HCT116 (cell line): ENCODE measurements at regions not wholly inside any gene's neighbourhood (a gene's known extent, or its start where the extent isn't known, plus 50 kb on each side); places are given as distances from the start of the nearest gene placed in this dataset.

ENCODE experiments used
- ATAC-seq: fragments of 200-7000 bp; cut with Tn5 transposase; 2 replicates; pipeline ENCODE4 v1.9.1; 2020; ENCODE audit warnings: mild to moderate bottlenecking, moderate library complexity
- BruUV-seq: library from RNA; stranded (reverse); fragments of 400-500 nt; replicated peaks from 2 replicates; lab custom pipeline; 2021; lab: Mats Ljungman, UMichigan
- CTCF ChIA-PET: fragments of 300-600 bp; sonication (Branson Sonifier 250); formaldehyde crosslinking; loops from one replicate; lab custom pipeline; 2021; ENCODE audit warnings: antibody characterized with exemption; lab: Charles Lee
- POLR2A ChIA-PET: fragments of 300-600, 350-600 bp; sonication (Branson Sonifier 250); formaldehyde crosslinking; loops from one replicate; lab custom pipeline; 2021; ENCODE audit warnings: antibody characterized with exemption; lab: Charles Lee
- RAD21 ChIA-PET, 2 experiments: fragments of 300-600 bp; sonication (Branson Sonifier 250); formaldehyde crosslinking; loops; one replicate each; lab custom pipeline; 2023; ENCODE audit warnings: low total read pairs in 2 of 2; ENCODE audit not compliant: uncharacterized antibody in 2 of 2, unreplicated experiment in 2 of 2, low non-redundant PET in 1 of 2; lab: Charles Lee
- DNase-seq: peaks from one replicate; pipeline ENCODE4 v3.0.0-alpha.2; 2010; ENCODE audit warnings: low read depth, low spot score
- H2AFZ ChIP-seq: fragments of 200-600 bp; shearing (Covaris generic), sonication (generic); 2 replicates; pipeline ENCODE4 v1.6.1; 2017; ENCODE audit warnings: low read depth, mixed run types, mixed read lengths, antibody characterized with exemption, low read length; ENCODE audit not compliant: poor library complexity, severe bottlenecking
- H3K27ac ChIP-seq: 2 replicates; pipeline ENCODE4 v1.5.1; 2012; ENCODE audit warnings: low read depth, low read length
- H3K27me3 ChIP-seq: fragments of 200-600 bp; sonication (generic); 2 replicates; pipeline ENCODE4 v1.6.1; 2016; ENCODE audit warnings: mixed run types, low read length, mixed read lengths; ENCODE audit not compliant: insufficient read depth
- H3K36me3 ChIP-seq, 2 experiments: fragments of 200-500 bp in 1 of 2; fragments of 200-600 bp in 1 of 2; sonication (Bioruptor generic) in 1 of 2; sonication (generic) in 1 of 2; 2 replicates each; pipeline versions ENCODE4 v1.5.1 to v1.6.1; 2014 to 2016; ENCODE audit warnings: low read length in 2 of 2, inconsistent platforms in 1 of 2, mixed read lengths in 1 of 2, mixed run types in 1 of 2; ENCODE audit not compliant: insufficient read depth in 2 of 2, control insufficient read depth in 1 of 2
- H3K4me1 ChIP-seq, 2 experiments: fragments of 200-600 bp in 1 of 2; sonication (generic) in 1 of 2; 2 replicates each; pipeline versions ENCODE4 v1.5.1 to v1.6.1; 2012 to 2017; ENCODE audit warnings: low read length in 2 of 2, inconsistent platforms in 1 of 2, mild to moderate bottlenecking in 1 of 2, mixed read lengths in 1 of 2, mixed run types in 1 of 2, moderate library complexity in 1 of 2; ENCODE audit not compliant: insufficient read depth in 2 of 2, control insufficient read depth in 1 of 2
- H3K4me2 ChIP-seq: fragments of 200-600 bp; sonication (generic); 2 replicates; pipeline ENCODE4 v1.6.1; 2017; ENCODE audit warnings: mixed run types, low read length, mixed read lengths
- H3K4me3 ChIP-seq, 2 experiments: fragments of 200-600 bp in 1 of 2; sonication (generic) in 1 of 2; replicated peaks in 1 of 2; 2 replicates each; pipeline ENCODE4 v1.5.1; 2011 to 2016; ENCODE audit warnings: low read length in 2 of 2, control low read depth in 1 of 2, low read depth in 1 of 2, mild to moderate bottlenecking in 1 of 2, mixed read lengths in 1 of 2, mixed run types in 1 of 2
- H3K79me2 ChIP-seq: fragments of 200-600 bp; sonication (generic); 2 replicates; pipeline ENCODE4 v1.6.1; 2017; ENCODE audit warnings: mild to moderate bottlenecking, mixed run types, low read length, moderate library complexity, mixed read lengths; ENCODE audit not compliant: insufficient read depth
- H3K9ac ChIP-seq: fragments of 200-600 bp; sonication (generic); 2 replicates; pipeline ENCODE4 v1.6.1; 2016; ENCODE audit warnings: low read length, mixed read lengths
- H3K9me2 ChIP-seq: fragments of 200-600 bp; sonication (generic), shearing (Covaris generic); 2 replicates; pipeline ENCODE4 v1.6.1; 2017; ENCODE audit warnings: mixed run types, mild to moderate bottlenecking, moderate library complexity; ENCODE audit not compliant: insufficient read depth
- H3K9me3 ChIP-seq, 2 experiments: fragments of 200-500 bp in 1 of 2; fragments of 200-600 bp in 1 of 2; sonication (Bioruptor generic) in 1 of 2; sonication (generic) in 1 of 2; 2 replicates each; pipeline ENCODE4 v1.6.1; 2014 to 2017; ENCODE audit warnings: low read length in 2 of 2, mixed read lengths in 2 of 2, inconsistent platforms in 1 of 2, low read depth in 1 of 2, mild to moderate bottlenecking in 1 of 2, mixed run types in 1 of 2, moderate library complexity in 1 of 2; ENCODE audit not compliant: control insufficient read depth in 1 of 2, insufficient read depth in 1 of 2
- H4K20me1 ChIP-seq: fragments of 200-600 bp; sonication (generic), shearing (Covaris generic); 2 replicates; pipeline ENCODE4 v1.6.1; 2017; ENCODE audit warnings: mixed run types, mild to moderate bottlenecking, moderate library complexity; ENCODE audit not compliant: insufficient read depth
- CBX3 ChIP-seq: IDR thresholded peaks from 2 replicates; pipeline ENCODE4 v1.6.1; 2012; ENCODE audit warnings: low read depth
- CEBPB ChIP-seq: IDR thresholded peaks from 2 replicates; pipeline ENCODE4 v1.6.1; 2012; ENCODE audit warnings: low read depth
- CTCF ChIP-seq, 3 experiments: fragments of 200-600 bp in 1 of 3; sonication (generic) in 1 of 3; IDR thresholded peaks in 2 of 3; conservative IDR thresholded peaks in 1 of 3; 2 replicates each; pipeline ENCODE4 v1.5.1; 2012 to 2017; ENCODE audit warnings: low read depth in 2 of 3, low read length in 2 of 3, antibody characterized with exemption in 1 of 3, borderline replicate concordance in 1 of 3, control low read depth in 1 of 3, mild to moderate bottlenecking in 1 of 3, mixed read lengths in 1 of 3, mixed run types in 1 of 3, moderate library complexity in 1 of 3; ENCODE audit not compliant: insufficient read depth in 1 of 3
- EGR1 ChIP-seq: IDR thresholded peaks from 2 replicates; pipeline ENCODE4 v1.6.1; 2012; ENCODE audit warnings: low read depth
- ELF1 ChIP-seq: IDR thresholded peaks from 2 replicates; pipeline ENCODE4 v1.6.1; 2012; ENCODE audit warnings: low read depth, borderline replicate concordance
- EZH2phosphoT487 ChIP-seq: fragments of 200-600 bp; IDR thresholded peaks from 2 replicates; pipeline ENCODE4 v1.6.1; 2018; ENCODE audit warnings: antibody characterized with exemption, borderline replicate concordance
- FOSL1 ChIP-seq: IDR thresholded peaks from 2 replicates; pipeline ENCODE4 v1.6.1; 2012; ENCODE audit warnings: low read depth
- JUND ChIP-seq: IDR thresholded peaks from 2 replicates; pipeline ENCODE4 v1.6.1; 2012
- POLR2A ChIP-seq: IDR thresholded peaks from 2 replicates; pipeline ENCODE4 v1.7.0; 2011; ENCODE audit warnings: borderline replicate concordance; ENCODE audit not compliant: insufficient read depth, insufficient read length; ENCODE audit errors: extremely low read depth
- POLR2AphosphoS5 ChIP-seq: IDR thresholded peaks from 2 replicates; pipeline ENCODE4 v1.6.1; 2011; ENCODE audit warnings: mild to moderate bottlenecking, low read depth, low read length, moderate library complexity
- RAD21 ChIP-seq: IDR thresholded peaks from 2 replicates; pipeline ENCODE4 v1.6.1; 2012; ENCODE audit warnings: low read depth, mild to moderate bottlenecking
- REST ChIP-seq: IDR thresholded peaks from 2 replicates; pipeline ENCODE4 v1.6.1; 2012; ENCODE audit warnings: low read depth
- SP1 ChIP-seq: IDR thresholded peaks from 2 replicates; pipeline ENCODE4 v1.6.1; 2012; ENCODE audit warnings: low read depth
- TCF7L2 ChIP-seq: IDR thresholded peaks from 2 replicates; pipeline ENCODE4 v1.7.0; 2011; ENCODE audit warnings: borderline replicate concordance, inconsistent platforms; ENCODE audit not compliant: insufficient read depth, insufficient read length; ENCODE audit errors: extremely low read depth
- YY1 ChIP-seq: IDR thresholded peaks from 2 replicates; pipeline ENCODE4 v1.6.1; 2011; ENCODE audit warnings: low read length, low read depth, moderate library complexity, mild to moderate bottlenecking; ENCODE audit not compliant: insufficient replicate concordance; ENCODE audit errors: extremely low read depth
- ZBTB33 ChIP-seq: IDR thresholded peaks from 2 replicates; pipeline ENCODE4 v1.6.1; 2011; ENCODE audit warnings: mild to moderate bottlenecking, low read length, moderate library complexity; ENCODE audit not compliant: insufficient replicate concordance; ENCODE audit errors: extremely low read depth
- ZFX ChIP-seq: fragments of 450-650 bp; IDR thresholded peaks from 2 replicates; pipeline ENCODE4 v1.6.1; 2017
- ZNF274 ChIP-seq: fragments of 200-500 bp; sonication (Bioruptor generic); IDR thresholded peaks from 2 replicates; pipeline ENCODE4 v1.6.1; 2014; ENCODE audit warnings: mild to moderate bottlenecking, low read depth, low read length, inconsistent platforms
- intact Hi-C: fragments of 100-400 bp; cut with micrococcal nuclease; formaldehyde crosslinking; loops from 2 replicates; pipeline ENCODE4 v1.10.0; 2022

GRCh38 chr2:18167871-18168270 lies 289.4 kb downstream of the KCNS3 start:
- Histone ChIP-seq H3K36me3 (no peaks in the 10 kb centered on the region), H3K4me1 (no peaks in the 10 kb centered on the region), H3K27ac (no peak overlapping the region)
- intact Hi-C loops = no loop called here
- no peak for TF ChIP-seq CEBPB
- TF ChIP-seq ZFX = no peak
- TF ChIP-seq TCF7L2 = no peak
- no peak for TF ChIP-seq RAD21
- TF ChIP-seq REST = no peak
- TF ChIP-seq SP1 = no peak
- TF ChIP-seq FOSL1 = no peak
- TF ChIP-seq POLR2AphosphoS5 = no peak
- no peak for TF ChIP-seq EGR1
- TF ChIP-seq JUND = no peak
- TF ChIP-seq CTCF (IDR thresholded peaks at IDR 0.05 in 2 of 3, conservative IDR thresholded peaks at IDR 0.05 in 1 of 3; ENCODE audit: borderline replicate concordance in 1 of 3, insufficient read depth in 1 of 3, low read depth in 2 of 3, low read length in 2 of 3) = no peak
- no peak for TF ChIP-seq CBX3
- TF ChIP-seq ZBTB33 = no peak
- TF ChIP-seq POLR2A = no peak
- no peak for TF ChIP-seq EZH2phosphoT487
- TF ChIP-seq ZNF274 = no peak
- no peak for TF ChIP-seq ELF1
- TF ChIP-seq YY1 = no peak
- TF ChIP-seq, all 23 proteins: peak for 0
- Histone ChIP-seq H3K9me3 (no peaks in the 10 kb centered on the region), H3K9me2 (no peaks in the 10 kb centered on the region), H2AFZ (no peak overlapping the region), H3K27me3 (no peaks in the 10 kb centered on the region), H3K4me3 (no peak overlapping the region), H3K79me2 (no peaks in the 10 kb centered on the region), H3K4me2 (no peak overlapping the region), H4K20me1 (no peaks in the 10 kb centered on the region), H3K9ac (no peak overlapping the region)
- ChIA-PET RAD21 (no interaction called here), CTCF (no interaction called here), POLR2A (no interaction called here)
- no TSS peak for BruUV-seq
- DNase-seq (no peak), ATAC-seq (no peak)
